T-helper 1 cell treated with Interleukin-12 subunit alpha and Interleukin-12 subunit beta and Interleukin-4 antibody, amounts not matched to agents 30 ng/mL and 1 ng/mL, for 36 hours (primary cell): ENCODE measurements at regions not wholly inside any gene's neighbourhood (a gene's known extent, or its start where the extent isn't known, plus 50 kb on each side); places are given as distances from the start of the nearest gene placed in this dataset.

Source experiments
- intact Hi-C: fragments of 100-400 bp; cut with micrococcal nuclease; formaldehyde crosslinking; loops from one replicate; pipeline ENCODE4 v1.15.1; 2024

- intact Hi-C loops = no loop called here
Measured at GRCh38 chr12:118467641-118468305, 91.4 kb downstream of the SUDS3 start.

- intact Hi-C loops = no loop called here
Measured at GRCh38 chr12:118472940-118473339, 96.6 kb downstream of the SUDS3 start.

- intact Hi-C loops = no loop called here
Measured at GRCh38 chr12:118480235-118480634, 103.9 kb downstream of the SUDS3 start.

DNA sequence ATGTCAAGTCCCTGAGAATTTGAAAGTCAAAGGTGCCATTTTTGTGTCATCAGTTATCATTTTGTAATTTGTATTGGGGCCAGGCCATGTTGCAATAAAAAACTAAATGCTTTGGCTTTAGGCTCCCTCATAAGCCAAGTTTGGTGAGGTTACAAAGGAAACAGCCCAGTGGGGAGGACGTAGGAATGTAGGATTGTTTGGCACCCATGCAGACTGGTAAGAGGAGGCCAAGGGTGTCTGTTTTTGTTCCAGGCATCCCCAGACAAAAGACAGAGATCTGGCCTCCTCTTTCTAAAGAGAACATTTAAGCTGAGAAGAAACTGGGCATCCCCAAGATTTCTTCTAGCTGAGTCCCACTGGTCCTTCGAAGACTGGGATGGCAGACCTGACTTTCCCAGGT is 111.7 kb downstream of the SUDS3 start:
- intact Hi-C loops = no loop called here

DNA sequence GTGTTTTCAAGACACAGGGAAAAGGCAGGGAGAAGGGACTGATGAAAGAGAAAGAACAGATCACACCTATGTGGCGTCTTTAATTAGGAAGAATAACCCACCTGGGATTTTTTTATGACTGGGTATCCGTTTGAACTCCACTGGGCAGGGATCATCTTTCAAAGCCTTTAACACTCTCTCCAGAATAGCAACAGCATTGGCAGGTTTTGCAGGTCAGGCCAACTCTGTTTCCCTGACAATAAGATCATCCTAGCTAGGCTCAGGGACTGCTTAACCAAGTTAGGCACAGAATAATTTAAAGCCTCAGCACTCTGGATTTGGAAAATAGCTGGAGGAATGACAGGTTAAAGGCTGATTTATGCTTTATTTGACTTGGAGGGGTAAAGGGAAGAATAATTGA is 117.6 kb downstream of the SUDS3 start:
- intact Hi-C loops = no loop called here

GRCh38 chr12:118494776-118495175 is 118.4 kb downstream of the SUDS3 start:
- intact Hi-C loops = no loop called here

- intact Hi-C loops = no loop called here
Measured at GRCh38 chr12:118495296-118495695, 118.9 kb downstream of the SUDS3 start.

- intact Hi-C loops = no loop called here
Measured at GRCh38 chr12:118498171-118498570, 121.8 kb downstream of the SUDS3 start.

DNA sequence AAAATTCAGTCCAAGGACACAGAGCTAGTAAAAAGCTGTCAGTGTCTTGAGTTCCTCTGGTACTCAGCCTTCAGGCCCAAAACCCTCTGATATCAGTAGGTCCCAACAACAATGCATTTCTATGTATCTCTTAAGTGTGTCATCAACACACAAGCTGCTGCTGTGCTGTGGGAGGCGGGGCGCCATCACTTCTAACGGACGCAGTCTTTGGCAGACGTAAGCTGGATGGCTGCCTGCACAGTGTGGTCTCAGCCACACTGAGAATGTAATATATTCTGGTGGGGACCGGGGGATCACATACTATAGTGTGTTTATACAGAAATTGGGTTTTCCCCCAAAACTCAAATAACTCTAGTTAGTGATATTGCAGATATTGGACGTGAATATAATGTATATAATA is 123.9 kb downstream of the SUDS3 start:
- intact Hi-C loops = no loop called here

- intact Hi-C loops = no loop called here
Measured at GRCh38 chr12:118501489-118501888, 125.1 kb downstream of the SUDS3 start.

DNA sequence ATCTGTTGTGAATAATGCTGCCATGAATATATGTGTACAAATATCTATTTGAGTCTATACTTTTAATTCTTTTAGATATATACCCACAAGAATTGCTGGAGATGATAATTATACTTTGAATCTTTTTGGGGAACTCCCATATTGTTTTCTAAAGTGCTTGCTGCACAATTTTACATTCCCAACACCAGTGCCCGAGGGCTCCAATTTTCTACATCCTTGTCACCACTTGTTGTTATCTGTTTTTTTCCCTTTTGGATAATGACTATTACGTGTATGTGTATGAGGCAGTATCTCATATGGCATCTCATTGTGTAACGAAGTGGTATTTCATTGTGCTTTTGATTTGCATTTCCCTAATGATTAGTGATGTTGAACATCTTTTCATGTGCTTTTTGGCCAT is 127.1 kb downstream of the SUDS3 start:
- intact Hi-C loops = no loop called here

DNA sequence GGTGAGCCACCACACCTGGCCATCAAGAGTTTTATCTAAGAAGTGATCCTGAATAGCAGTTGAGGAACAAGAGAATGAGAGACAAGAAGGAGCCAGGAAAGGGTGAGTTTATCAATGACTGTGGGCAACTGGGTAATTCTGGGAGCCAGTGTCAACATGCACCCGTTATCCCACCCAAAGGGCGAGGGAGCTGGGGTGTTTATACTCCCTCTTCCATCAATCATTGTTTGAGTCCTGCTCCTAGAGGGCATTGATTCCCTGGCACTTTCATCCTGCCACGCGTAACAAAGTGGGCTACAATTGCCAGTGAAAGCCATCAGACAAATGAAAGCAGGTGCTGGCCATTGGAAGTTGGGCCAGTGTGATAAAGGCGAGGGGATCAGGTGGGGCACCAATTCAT is 136.3 kb downstream of the SUDS3 start:
- intact Hi-C loops = no loop called here

DNA sequence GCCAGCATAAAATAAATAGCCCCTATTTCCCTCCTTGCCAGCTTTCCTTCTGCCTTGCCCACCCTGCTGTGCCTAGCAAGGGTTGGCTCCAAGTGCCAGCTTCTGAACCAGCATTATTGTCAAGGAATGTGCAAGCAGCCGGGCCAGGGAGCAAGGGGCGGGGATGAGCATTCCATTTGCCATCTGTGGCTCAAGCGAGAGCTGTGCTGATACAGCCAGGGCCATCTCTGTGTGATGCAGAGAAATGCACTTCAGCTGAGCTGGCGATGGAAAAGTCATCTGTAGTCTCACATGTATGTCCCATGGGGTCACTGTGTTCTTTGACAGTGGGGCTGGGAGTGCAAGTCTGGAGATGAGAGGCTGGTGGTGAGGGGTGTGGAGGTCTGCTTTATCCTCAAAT is 137.3 kb downstream of the SUDS3 start:
- intact Hi-C loops = no loop called here

DNA sequence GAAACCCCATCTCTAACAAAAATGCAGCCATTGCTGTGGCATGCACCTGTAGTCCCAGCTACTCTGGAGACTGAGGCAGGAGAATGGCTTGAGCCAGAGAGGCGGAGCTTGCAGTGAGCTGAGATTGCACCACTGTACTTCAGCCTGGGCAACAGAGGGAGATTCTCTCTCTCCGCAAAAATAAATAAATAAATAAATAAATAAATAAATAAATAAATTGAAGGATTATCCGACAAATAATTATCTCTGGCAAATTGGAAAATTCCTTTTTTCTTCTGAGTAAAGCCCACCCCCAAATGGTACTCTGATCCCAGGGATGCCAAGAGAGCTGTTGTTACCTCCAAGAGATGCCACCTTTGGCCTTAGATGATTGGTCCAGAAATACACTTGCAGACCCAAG is 137.9 kb downstream of the SUDS3 start:
- intact Hi-C loops = no loop called here

GRCh38 chr12:118520214-118521035 is 144.1 kb downstream of the SUDS3 start:
- intact Hi-C loops = no loop called here

DNA sequence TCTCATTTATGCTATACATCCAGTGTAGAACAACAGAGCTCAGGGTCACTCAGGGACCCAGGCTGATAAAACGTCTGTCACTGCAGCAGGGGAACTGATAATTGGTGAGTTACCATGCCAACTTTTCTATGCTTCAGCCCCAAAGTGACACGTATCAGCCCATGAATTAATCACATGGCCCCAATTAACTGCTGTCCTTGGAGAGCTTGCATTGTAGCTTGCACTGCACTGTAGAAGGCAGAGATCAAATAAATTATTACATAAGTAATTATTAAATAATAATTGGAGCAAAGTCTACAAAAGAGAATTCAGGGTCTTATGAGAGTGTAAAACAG is 144.6 kb downstream of the SUDS3 start:
- intact Hi-C loops = no loop called here

DNA sequence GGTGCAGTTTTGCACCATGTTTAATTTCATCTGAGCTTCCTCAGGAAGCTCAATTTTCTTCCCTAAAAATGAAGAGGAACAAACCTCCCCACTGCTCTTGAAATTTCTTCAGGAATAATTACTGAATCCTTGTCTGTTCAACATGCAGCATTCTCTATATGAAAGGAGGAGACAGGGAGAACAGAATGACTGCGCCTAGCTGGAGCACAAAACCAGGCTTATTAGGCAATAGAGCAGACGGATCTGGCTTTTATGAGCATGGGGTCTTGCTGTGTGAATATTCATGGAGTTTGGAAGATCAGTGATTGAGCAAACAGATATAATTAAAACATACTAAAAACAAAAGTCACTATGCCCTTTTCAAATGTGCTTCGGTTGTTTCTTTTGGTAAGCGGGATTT is 148.1 kb downstream of the SUDS3 start:
- intact Hi-C loops = no loop called here

- intact Hi-C loops = no loop called here
Measured at GRCh38 chr12:118525216-118525615, 148.9 kb downstream of the SUDS3 start.

DNA sequence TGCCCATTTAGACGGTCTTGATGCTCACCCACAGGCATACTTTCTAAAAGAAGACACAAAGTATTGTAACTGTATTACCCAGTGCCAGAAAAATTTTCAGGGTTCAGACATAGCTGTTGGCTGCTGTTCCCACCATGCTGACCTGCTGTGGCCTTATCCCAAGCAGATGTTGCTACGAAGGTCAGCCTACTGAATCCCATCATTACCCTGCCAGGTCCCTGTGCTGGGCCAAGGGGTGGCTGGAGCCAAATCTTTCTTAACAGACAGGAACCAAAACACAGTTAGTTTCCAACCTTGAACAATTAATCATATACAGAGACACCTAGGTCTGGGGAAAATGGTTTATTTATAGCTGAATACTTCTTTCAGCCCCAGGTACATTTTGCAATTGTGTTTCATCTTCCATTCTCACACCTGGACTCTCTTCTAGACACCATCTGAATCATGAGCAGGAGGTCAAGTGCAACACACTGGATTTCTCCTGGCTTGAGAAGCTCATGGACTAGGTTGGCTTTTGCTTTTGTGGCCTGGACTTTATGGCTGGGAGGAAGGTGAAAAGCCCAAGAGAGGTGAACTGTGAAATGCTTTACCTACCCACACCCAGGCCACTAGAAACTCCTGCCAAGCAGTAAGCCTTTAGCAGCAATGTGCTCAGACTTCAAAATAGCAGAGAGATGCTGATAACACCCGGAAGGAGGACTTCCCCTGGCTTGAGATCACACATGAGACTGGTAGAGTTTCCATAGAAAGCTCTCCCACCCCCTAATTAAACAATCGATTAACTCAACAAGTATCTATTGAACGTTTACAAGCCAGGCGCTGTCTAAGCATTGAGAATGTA is 150.1 kb downstream of the SUDS3 start:
- intact Hi-C loops = no loop called here

DNA sequence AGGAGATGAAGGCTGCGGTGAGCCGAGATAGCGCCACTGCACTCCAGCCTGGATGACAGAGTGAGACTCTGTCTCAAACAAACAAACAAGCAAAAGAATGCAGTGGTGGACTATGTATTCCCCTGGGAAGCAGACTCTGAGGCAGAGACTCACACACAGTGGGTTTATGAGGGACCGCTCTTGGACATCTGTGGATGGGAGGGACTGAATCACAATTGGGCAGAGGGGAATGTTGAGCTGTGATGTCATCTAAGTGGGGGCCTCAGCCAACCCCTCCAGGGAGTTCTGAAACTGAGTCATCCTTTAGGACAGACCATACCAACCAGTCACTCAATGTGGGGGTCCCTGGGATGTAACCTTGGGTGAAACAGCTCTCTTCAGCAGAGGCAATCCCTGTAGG is 151.0 kb downstream of the SUDS3 start:
- intact Hi-C loops = no loop called here

DNA sequence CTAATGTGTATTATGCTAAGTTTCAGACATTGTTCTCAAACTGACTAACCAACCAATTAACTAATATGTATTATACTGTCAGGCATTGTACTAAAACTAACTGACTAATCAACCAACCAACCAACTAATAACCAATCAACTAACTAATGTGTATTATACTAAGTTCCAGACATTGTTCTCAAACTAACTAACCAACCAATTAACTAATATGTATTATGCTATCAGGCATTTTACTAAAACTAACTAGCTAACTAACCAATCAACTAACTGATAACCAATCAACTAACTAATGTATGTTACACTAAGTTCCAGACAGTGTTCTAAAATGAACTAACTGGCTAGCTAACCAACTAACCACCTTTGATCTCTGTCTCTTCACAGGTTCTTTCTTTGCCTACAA is 152.3 kb downstream of the SUDS3 start:
- intact Hi-C loops = no loop called here

DNA sequence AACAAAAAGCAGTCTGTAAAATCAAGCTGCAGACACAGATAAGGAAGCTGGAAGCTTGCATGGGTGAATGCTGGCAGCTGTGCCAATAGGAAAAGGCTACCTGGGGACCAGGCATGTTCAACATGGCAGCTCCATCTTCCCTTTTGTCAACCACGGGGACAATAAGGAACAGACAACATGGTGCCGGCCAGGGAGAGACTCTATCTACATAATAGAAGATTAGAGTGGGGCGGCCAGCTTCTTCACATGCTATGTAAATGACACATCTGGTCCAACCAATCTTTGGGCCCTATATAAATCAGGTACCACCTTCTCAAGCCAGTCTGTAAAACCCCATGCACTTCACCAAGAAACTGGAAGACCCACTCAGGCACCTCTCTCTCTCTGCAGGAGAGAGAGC is 157.6 kb downstream of the SUDS3 start:
- intact Hi-C loops = no loop called here
